ENCODE measurements at regions not wholly inside any gene's neighbourhood (a gene's known extent, or its start where the extent isn't known, plus 50 kb on each side); places are given as distances from the start of the nearest gene placed in this dataset.
"Not testable (repeated sequence)": the region's sequence is repeated elsewhere in the genome, so short reads cannot be mapped to it uniquely, and the experiment has no call there.

DNA sequence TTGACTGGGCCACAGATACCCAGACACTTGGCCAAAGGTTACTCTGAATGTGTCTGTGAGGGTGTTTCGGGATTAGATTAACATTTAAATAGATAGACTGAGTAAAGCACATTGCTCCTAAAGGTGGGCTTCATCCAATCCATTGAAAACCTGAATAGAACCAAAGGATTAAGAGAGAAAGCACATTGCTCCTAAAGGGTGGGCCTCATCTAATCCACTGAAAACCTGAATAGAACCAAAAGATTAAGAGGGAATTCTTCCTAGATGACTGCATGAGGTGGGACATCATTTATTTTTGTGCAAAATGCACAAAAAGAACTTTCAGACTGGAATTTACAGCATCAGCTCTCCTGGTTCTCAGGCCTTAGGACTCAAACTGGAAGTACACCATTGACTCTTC is 351.2 kb upstream of the PCDH10 start:
- CTCF ChIA-PET, result no interaction called here
- no peaks in the 10 kb centered on the region for H3K36me3 Mint-ChIP-seq
- ATAC-seq, result no peak
- H3K4me3 Mint-ChIP-seq, result no peak overlapping the region
- H3K27ac Mint-ChIP-seq, result no peak overlapping the region
- H3K9me3 Mint-ChIP-seq (ENCODE audit: low read depth), result no peaks in the 10 kb centered on the region
- no peak for DNase-seq
- H3K4me1 Mint-ChIP-seq, result no peaks in the 10 kb centered on the region
- H3K27me3 Mint-ChIP-seq, result no peaks in the 10 kb centered on the region

DNA sequence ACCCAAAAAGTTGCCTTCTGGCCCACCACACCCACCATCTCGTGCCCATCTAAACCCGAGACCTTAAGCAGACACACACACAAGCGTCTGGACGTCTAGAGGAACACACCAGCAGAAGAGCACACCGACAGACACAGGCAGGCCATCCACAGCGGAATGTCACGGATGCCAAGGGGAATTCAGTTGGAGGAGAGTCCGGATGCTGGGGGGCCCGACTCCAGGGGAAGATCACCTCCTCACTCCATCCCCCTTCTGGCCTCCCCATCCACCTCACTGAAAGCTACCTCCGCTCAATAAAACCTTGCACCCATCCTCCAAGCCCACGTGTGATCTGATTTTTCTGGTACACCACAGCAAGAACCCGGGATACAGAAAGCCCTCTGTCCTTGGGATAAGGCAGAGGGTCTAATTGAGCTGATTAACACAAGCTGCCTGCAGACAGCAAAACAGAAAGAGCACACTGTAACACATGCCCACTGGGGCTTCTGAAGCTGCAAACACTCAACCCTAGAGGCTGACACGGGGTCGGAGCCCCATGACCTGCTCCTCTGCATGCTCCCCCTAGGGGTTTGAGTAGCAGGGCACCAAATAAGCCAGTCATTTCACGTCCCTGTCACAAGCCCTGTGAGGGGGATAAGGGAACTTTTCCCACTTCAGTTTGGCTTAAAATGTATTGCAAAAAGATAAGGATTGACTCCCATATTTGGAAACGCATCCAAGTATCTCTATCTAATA is 339.6 kb upstream of the PCDH10 start:
- no peak for DNase-seq
- no peak overlapping the region for H3K4me3 Mint-ChIP-seq
- CTCF ChIA-PET, result no interaction called here
- H3K27me3 Mint-ChIP-seq, result no peaks in the 10 kb centered on the region
- H3K36me3 Mint-ChIP-seq, result no peaks in the 10 kb centered on the region
- no peak for ATAC-seq
- no peaks in the 10 kb centered on the region for H3K9me3 Mint-ChIP-seq (ENCODE audit: low read depth)
- H3K4me1 Mint-ChIP-seq, result no peaks in the 10 kb centered on the region
- no peak overlapping the region for H3K27ac Mint-ChIP-seq

DNA sequence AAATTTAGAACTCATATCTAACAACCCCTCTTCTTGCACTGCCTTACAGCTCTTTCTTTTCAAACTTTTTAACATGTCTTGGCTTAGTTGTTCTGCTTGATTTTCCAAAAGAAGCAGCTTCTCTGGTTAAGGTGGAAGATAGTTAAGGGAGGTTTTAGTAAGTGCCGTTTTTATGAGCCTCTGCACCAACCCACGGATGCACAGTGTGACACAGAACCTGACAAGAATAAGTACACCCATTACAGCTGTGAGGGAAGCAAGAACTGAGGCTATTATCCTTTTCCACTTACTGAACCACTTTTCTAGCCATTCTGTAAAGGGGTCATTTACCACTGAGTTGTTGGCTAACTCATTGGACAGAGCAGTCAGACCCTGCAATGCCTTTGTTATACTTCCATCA is 336.0 kb upstream of the PCDH10 start:
- CTCF ChIA-PET; H3K4me3 Mint-ChIP-seq; DNase-seq; H3K4me1 Mint-ChIP-seq; ATAC-seq; H3K36me3 Mint-ChIP-seq; H3K9me3 Mint-ChIP-seq (ENCODE audit: low read depth); H3K27me3 Mint-ChIP-seq; H3K27ac Mint-ChIP-seq: not testable (repeated sequence)

DNA sequence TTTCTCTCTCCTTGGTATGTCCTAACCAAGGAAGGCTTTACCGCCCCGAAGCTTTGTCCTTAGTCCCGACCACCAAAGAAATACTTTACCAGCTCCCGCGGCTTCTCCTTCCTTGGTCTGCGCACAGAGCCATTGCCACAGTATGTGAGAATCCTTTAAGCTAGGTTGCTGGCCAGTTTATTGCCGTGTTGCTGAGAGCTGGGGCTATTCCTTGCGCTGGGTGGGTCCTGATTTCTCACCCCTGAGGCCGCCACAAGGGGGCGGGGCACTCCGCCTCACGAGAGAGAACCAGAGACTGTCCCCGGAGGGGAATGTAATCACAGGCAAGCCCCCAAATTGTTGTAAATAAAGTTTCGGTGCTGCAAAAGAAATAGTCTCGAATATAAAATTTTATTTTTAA is 331.0 kb upstream of the PCDH10 start:
- no peaks in the 10 kb centered on the region for H3K36me3 Mint-ChIP-seq
- H3K4me3 Mint-ChIP-seq, result no peak overlapping the region
- no peaks in the 10 kb centered on the region for H3K27me3 Mint-ChIP-seq
- no peaks in the 10 kb centered on the region for H3K4me1 Mint-ChIP-seq
- DNase-seq (no peak), ATAC-seq (no peak)
- peaks cover 4% of the 10 kb centered on the region for H3K9me3 Mint-ChIP-seq (ENCODE audit: low read depth)
- no peak overlapping the region for H3K27ac Mint-ChIP-seq
- CTCF ChIA-PET, result no interaction called here

DNA sequence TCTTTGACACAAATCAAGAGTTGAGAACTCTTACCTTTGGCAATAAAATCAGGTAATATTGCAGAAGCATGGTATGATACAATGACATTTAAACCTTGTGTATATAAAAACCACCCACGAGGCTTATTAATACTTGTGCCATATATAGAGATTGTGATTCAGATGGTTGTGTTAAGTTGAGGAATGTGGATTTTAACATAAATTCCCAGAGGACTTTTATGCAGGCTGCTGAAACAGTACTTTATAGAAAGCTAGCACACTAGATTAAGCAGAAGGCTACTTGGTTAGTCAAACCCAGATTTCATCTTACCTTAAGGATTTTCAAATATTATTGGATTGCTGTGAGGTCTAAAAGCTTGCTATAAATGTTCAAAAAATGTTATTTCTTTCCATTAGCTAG is 325.7 kb upstream of the PCDH10 start:
- no peaks in the 10 kb centered on the region for H3K4me1 Mint-ChIP-seq
- no peaks in the 10 kb centered on the region for H3K36me3 Mint-ChIP-seq
- no peak for DNase-seq
- ATAC-seq, result no peak
- no peak overlapping the region for H3K4me3 Mint-ChIP-seq
- peaks cover 6% of the 10 kb centered on the region for H3K9me3 Mint-ChIP-seq (ENCODE audit: low read depth)
- H3K27ac Mint-ChIP-seq, result no peak overlapping the region
- no peaks in the 10 kb centered on the region for H3K27me3 Mint-ChIP-seq
- CTCF ChIA-PET, result no interaction called here

DNA sequence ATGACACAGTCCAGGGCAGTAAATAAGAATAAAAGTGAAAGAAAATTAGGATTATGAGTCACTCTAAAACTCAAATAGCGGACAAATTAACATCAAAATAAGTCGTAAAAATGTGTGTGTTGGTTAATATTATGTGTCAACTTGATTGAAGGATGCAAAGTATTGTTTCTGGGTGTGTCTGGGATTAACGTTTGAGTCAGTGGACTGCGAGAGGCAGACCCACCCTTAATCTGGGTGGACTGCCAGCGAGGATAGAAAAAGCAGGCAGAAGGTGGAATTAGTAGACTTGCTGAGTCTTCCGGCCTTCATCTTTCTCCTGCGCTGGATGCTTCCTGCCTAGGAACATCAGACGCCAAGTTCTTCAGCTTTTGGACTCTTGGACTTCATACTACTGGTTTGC is 324.3 kb upstream of the PCDH10 start:
- Mint-ChIP-seq H3K9me3 (ENCODE audit: low read depth) (peaks cover 8% of the 10 kb centered on the region), H3K27me3 (no peaks in the 10 kb centered on the region), H3K4me3 (no peak overlapping the region), H3K4me1 (no peaks in the 10 kb centered on the region), H3K36me3 (no peaks in the 10 kb centered on the region), H3K27ac (no peak overlapping the region)
- no peak for DNase-seq
- no peak for ATAC-seq
- CTCF ChIA-PET, result no interaction called here

DNA sequence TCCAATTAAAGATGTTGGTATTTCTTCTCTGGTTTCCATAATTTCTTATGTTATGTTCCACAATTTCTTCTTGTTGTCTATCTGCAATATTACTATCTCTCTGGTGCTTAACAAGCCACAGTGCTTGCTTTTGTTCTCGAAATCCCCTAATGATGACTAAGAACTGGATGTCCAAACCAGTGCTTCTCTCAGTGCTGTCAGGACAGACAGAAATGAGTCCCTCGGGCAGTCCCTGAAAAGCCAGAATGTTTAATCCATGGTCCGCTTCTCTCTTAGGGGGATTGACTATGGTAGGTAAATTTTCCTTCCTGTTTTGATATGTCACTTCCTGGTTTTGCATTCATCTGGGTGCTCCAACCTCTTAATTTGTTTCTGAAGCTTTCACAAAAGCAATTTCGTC is 321.6 kb upstream of the PCDH10 start:
- H3K27ac Mint-ChIP-seq, result no peak overlapping the region
- no peak for DNase-seq
- H3K4me3 Mint-ChIP-seq, result no peak overlapping the region
- no peaks in the 10 kb centered on the region for H3K36me3 Mint-ChIP-seq
- H3K9me3 Mint-ChIP-seq (ENCODE audit: low read depth), result peaks cover 8% of the 10 kb centered on the region
- CTCF ChIA-PET, result no interaction called here
- H3K27me3 Mint-ChIP-seq, result no peaks in the 10 kb centered on the region
- no peaks in the 10 kb centered on the region for H3K4me1 Mint-ChIP-seq
- ATAC-seq, result no peak

DNA sequence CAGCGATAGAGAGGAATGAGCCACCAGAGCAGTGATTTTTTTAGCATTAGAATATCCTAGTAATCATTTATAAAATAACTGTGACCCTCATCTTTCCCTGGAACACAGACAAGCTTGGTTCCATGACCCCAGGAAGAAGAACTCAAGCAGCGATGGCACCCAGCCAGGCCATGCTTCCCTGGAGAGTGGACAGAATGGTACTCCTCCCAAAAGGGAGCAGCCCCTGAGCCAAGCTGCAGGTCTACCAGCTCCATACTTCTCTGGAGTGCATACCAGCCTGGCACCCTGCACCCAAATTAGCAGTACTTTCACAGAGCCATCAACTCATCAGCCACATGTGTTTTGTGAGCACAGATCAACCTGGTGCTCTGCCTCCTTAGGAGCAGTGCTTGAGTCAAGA is 310.9 kb upstream of the PCDH10 start:
- no peaks in the 10 kb centered on the region for H3K4me1 Mint-ChIP-seq
- DNase-seq, result no peak
- H3K27me3 Mint-ChIP-seq, result no peaks in the 10 kb centered on the region
- CTCF ChIA-PET, result no interaction called here
- ATAC-seq, result no peak
- H3K9me3 Mint-ChIP-seq (ENCODE audit: low read depth), result peaks cover 9% of the 10 kb centered on the region
- H3K36me3 Mint-ChIP-seq, result no peaks in the 10 kb centered on the region
- no peak overlapping the region for H3K4me3 Mint-ChIP-seq
- no peak overlapping the region for H3K27ac Mint-ChIP-seq

DNA sequence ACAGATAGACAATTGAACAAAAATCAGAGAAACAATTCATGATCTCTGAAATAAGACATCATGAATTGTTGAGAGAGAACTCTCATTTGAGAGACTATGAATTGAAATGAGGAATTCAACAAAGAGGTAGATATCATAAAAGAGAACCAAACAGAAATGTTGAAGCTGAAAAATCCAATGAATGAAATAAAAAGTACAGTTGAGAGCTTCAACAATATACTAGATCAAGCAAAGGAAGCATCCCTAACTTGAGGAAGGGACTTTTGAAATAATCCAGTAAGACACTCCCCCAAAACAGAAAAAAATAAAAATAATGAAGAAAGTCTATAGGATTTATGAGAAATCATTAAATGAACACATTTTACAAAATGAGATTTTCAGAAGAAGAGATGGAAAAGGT is 310.0 kb upstream of the PCDH10 start:
- no peak overlapping the region for H3K4me3 Mint-ChIP-seq
- H3K27me3 Mint-ChIP-seq, result no peaks in the 10 kb centered on the region
- H3K4me1 Mint-ChIP-seq, result no peaks in the 10 kb centered on the region
- H3K36me3 Mint-ChIP-seq, result no peaks in the 10 kb centered on the region
- no peak overlapping the region for H3K27ac Mint-ChIP-seq
- DNase-seq, result no peak
- H3K9me3 Mint-ChIP-seq (ENCODE audit: low read depth), result peaks cover 9% of the 10 kb centered on the region
- ATAC-seq, result no peak
- CTCF ChIA-PET, result no interaction called here

DNA sequence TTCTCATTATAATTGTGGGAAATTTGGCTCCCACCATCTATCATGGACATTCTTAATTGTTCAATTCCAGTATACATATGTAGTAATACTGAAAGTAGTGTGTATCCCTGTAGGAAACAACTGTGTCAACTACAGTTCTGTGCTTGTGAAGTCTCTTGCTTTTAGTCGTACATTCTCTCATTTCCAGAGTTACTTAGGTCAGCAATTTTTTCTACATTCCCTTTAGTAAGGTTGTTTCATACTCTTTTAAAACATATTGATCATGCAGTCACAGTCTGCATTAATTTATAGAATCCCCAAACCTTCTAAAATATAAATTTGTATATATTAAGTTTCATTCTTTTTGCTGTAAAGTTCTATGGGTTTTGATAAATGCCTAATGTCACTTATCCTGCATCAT is 289.2 kb upstream of the PCDH10 start:
- ATAC-seq (no peak), DNase-seq (no peak)
- no peak overlapping the region for H3K4me3 Mint-ChIP-seq
- no peak overlapping the region for H3K27ac Mint-ChIP-seq
- no peaks in the 10 kb centered on the region for H3K36me3 Mint-ChIP-seq
- CTCF ChIA-PET, result no interaction called here
- peaks cover 4% of the 10 kb centered on the region for H3K9me3 Mint-ChIP-seq (ENCODE audit: low read depth)
- H3K4me1 Mint-ChIP-seq, result no peaks in the 10 kb centered on the region
- no peaks in the 10 kb centered on the region for H3K27me3 Mint-ChIP-seq

DNA sequence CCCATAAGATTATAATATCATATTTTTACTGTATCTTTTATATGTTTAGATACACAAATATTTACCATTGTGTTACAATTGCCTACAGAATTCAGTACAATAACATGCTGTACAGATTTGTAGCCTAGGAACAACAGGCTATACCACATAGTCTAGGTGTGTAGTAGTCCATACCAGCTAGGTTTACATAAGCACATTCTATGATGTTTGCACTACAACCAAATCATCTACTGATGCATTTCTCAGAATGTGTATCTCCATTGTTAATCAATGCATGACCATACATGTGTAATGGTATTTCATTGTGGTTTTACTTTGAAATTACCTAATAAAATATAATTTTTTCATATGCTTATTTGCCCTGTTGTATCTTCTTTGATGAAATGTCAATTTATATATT is 288.1 kb upstream of the PCDH10 start:
- H3K27ac Mint-ChIP-seq, result no peak overlapping the region

DNA sequence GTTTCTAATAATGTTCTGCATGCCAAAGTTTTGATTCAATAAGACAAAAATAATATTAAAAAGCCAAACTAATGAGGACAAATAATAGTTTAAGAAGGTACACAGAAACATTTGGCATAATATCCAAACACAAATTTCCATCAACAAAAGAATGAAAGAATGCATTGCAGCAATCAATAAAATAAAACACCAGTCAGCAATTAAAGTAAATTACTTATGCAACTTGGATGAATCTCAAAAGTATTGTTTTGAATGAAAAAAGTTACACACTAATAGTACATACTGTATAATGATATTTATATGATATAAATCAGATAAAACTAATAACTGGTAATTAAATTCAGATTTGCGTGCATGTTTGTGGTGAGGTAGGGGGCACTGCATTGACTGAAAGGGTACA is 285.5 kb upstream of the PCDH10 start:
- CTCF ChIA-PET, result no interaction called here
- H3K4me1 Mint-ChIP-seq, result no peaks in the 10 kb centered on the region

More for the DNA sequence above, 288.1 kb upstream of the PCDH10 start:
- no peaks in the 10 kb centered on the region for H3K36me3 Mint-ChIP-seq
- H3K4me3 Mint-ChIP-seq, result no peak overlapping the region
- ATAC-seq, result no peak
- H3K27me3 Mint-ChIP-seq, result no peaks in the 10 kb centered on the region
- no peaks in the 10 kb centered on the region for H3K4me1 Mint-ChIP-seq
- no peak for DNase-seq
- CTCF ChIA-PET, result no interaction called here
- peaks cover 4% of the 10 kb centered on the region for H3K9me3 Mint-ChIP-seq (ENCODE audit: low read depth)

DNA sequence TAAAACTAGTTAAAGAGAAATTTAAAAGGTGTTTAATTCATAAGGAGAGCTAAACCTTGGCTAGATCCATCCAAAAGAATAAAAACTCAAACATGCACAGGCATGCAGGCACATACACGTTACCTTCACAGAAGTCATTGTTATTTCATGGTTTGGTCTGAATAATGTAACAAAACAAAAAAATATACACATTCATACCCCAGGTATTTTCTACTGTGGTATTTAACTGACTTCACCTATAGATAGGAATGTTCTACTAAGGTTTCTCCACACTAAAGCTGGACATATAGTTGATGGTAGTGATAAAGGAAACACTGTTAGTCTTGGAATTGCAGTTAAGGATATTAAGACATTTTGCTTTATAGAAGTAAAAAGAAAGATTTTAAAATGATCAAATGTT is 283.6 kb upstream of the PCDH10 start:
- H3K27me3 Mint-ChIP-seq, result no peaks in the 10 kb centered on the region
- CTCF ChIA-PET, result no interaction called here
- ATAC-seq (no peak), DNase-seq (no peak)
- no peaks in the 10 kb centered on the region for H3K36me3 Mint-ChIP-seq
- peaks cover 2% of the 10 kb centered on the region for H3K9me3 Mint-ChIP-seq (ENCODE audit: low read depth)
- no peak overlapping the region for H3K27ac Mint-ChIP-seq
- H3K4me1 Mint-ChIP-seq, result no peaks in the 10 kb centered on the region
- H3K4me3 Mint-ChIP-seq, result no peak overlapping the region

More for the DNA sequence above, 285.5 kb upstream of the PCDH10 start:
- DNase-seq (no peak), ATAC-seq (no peak)
- H3K4me3 Mint-ChIP-seq, result no peak overlapping the region
- H3K36me3 Mint-ChIP-seq, result no peaks in the 10 kb centered on the region
- H3K9me3 Mint-ChIP-seq (ENCODE audit: low read depth), result peaks cover 2% of the 10 kb centered on the region
- no peaks in the 10 kb centered on the region for H3K27me3 Mint-ChIP-seq
- no peak overlapping the region for H3K27ac Mint-ChIP-seq

DNA sequence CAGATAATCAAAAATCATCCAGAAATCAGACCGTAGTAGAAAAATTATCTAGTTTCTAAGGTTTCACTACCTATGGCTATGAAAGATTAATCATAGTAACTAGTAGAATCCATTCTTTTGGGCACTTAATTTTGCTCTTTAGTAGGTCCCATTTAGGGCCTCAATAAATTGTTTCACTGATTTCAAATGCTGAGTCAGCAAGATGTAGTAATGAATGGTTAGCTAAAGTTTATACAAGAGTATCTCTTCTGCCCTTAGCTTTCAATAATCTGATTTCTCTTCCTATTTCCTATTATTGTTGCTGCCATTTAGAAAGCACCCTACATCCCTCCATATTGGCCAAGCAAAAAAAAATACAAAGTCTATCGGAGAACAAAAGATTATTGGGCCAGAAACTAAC is 283.2 kb upstream of the PCDH10 start:
- H3K27me3 Mint-ChIP-seq, result no peaks in the 10 kb centered on the region
- H3K4me3 Mint-ChIP-seq, result no peak overlapping the region
- CTCF ChIA-PET, result no interaction called here
- DNase-seq (no peak), ATAC-seq (no peak)
- no peaks in the 10 kb centered on the region for H3K4me1 Mint-ChIP-seq
- no peaks in the 10 kb centered on the region for H3K36me3 Mint-ChIP-seq
- peaks cover 2% of the 10 kb centered on the region for H3K9me3 Mint-ChIP-seq (ENCODE audit: low read depth)
- no peak overlapping the region for H3K27ac Mint-ChIP-seq

DNA sequence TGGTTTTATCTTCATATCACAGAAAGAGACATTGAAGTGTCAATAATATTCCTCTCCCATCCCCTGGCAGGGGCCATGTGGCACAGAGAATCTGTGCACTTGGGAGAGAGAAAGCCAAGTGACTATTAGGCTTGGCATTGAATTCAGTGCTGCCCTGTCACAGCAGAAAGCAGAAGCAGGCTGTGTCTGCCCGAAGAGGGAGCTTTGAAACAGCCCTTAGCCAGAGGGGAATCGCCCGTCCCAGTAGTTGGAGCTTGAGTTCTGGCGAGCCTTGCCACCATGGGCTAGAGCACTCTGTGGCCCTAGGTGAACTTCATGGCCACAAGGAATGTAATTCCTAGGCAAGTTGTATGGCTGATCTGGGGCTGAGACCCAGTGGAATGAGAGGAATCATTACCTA is 282.5 kb upstream of the PCDH10 start:
- H3K27ac Mint-ChIP-seq, result no peak overlapping the region
- CTCF ChIA-PET, result no interaction called here
- H3K27me3 Mint-ChIP-seq, result no peaks in the 10 kb centered on the region
- no peak for DNase-seq
- H3K9me3 Mint-ChIP-seq (ENCODE audit: low read depth), result peaks cover 2% of the 10 kb centered on the region
- H3K4me3 Mint-ChIP-seq, result no peak overlapping the region
- no peaks in the 10 kb centered on the region for H3K4me1 Mint-ChIP-seq
- no peak for ATAC-seq
- H3K36me3 Mint-ChIP-seq, result no peaks in the 10 kb centered on the region
